Endothelial cell of umbilical vein (primary cell): ENCODE measurements at regions not wholly inside any gene's neighbourhood (a gene's known extent, or its start where the extent isn't known, plus 50 kb on each side); places are given as distances from the start of the nearest gene placed in this dataset.

Source experiments
- BruUV-seq: library from RNA; stranded (reverse); fragments of 400-500 nt; replicated peaks from 2 replicates; lab custom pipeline; 2021; lab: Mats Ljungman, UMichigan
- CTCF ChIA-PET: fragments of 300-600, 350-600 bp; sonication (Branson Sonifier 250); formaldehyde crosslinking; loops from one replicate; lab custom pipeline; 2021; ENCODE audit warnings: antibody characterized with exemption, inconsistent platforms; lab: Charles Lee
- POLR2A ChIA-PET: fragments of 300-600, 350-600 bp; sonication (Branson Sonifier 250); formaldehyde crosslinking; loops from one replicate; lab custom pipeline; 2021; ENCODE audit warnings: antibody characterized with exemption, inconsistent platforms; lab: Charles Lee
- DNase-seq: peaks from one replicate; pipeline ENCODE4 v3.0.0-alpha.2; 2011; ENCODE audit warnings: low read depth, low spot score
- FAIRE-seq: peaks from 2 replicates; lab custom pipeline; 2011; peaks lifted over from hg19 to GRCh38; lab: Jason Lieb, UNC
- H2AFZ ChIP-seq: 2 replicates; pipeline ENCODE4 v1.6.0; 2012; ENCODE audit warnings: low read depth, low read length, control low read depth, inconsistent platforms
- H3K27ac ChIP-seq: 2 replicates; pipeline ENCODE4 v1.5.1; 2011; ENCODE audit warnings: low read depth, mild to moderate bottlenecking, control low read depth, low read length, moderate library complexity; ENCODE audit not compliant: insufficient read depth
- H3K27me3 ChIP-seq, 2 experiments: 2 replicates each; pipeline versions ENCODE4 v1.6.0 to v1.6.1; 2011; ENCODE audit warnings: low read length in 2 of 2, mixed read lengths in 1 of 2; ENCODE audit not compliant: control insufficient read depth in 2 of 2, insufficient read depth in 2 of 2
- H3K36me3 ChIP-seq, 2 experiments: 2 replicates in 1 of 2; 3 replicates in 1 of 2; pipeline ENCODE4 v1.5.1; 2011; ENCODE audit warnings: low read length in 2 of 2, mild to moderate bottlenecking in 1 of 2, moderate library complexity in 1 of 2; ENCODE audit not compliant: control insufficient read depth in 2 of 2, insufficient read depth in 2 of 2; ENCODE audit errors: extremely low read depth in 1 of 2
- H3K4me1 ChIP-seq: 3 replicates; pipeline ENCODE4 v1.5.1; 2011; ENCODE audit warnings: mild to moderate bottlenecking, low read length; ENCODE audit not compliant: control insufficient read depth, insufficient read depth; ENCODE audit errors: extremely low read depth
- H3K4me2 ChIP-seq: 2 replicates; pipeline ENCODE4 v1.6.1; 2011; ENCODE audit warnings: low read length, control low read depth, mixed read lengths; ENCODE audit not compliant: insufficient read depth
- H3K4me3 ChIP-seq, 3 experiments: fragments of 200-600 bp in 1 of 3; sonication (generic), shearing (Covaris generic) in 1 of 3; replicated peaks in 1 of 3; 2 replicates each; pipeline ENCODE4 v1.5.1; 2011 to 2016; ENCODE audit warnings: control low read depth in 3 of 3, low read length in 3 of 3, mild to moderate bottlenecking in 2 of 3, inconsistent platforms in 1 of 3, low read depth in 1 of 3, moderate library complexity in 1 of 3; ENCODE audit not compliant: insufficient read depth in 1 of 3
- H3K79me2 ChIP-seq: 2 replicates; pipeline ENCODE4 v1.6.0; 2012; ENCODE audit warnings: low read length, inconsistent platforms; ENCODE audit not compliant: control insufficient read depth, insufficient read depth
- H3K9ac ChIP-seq: replicated peaks from 2 replicates; pipeline ENCODE3; 2011; ENCODE audit warnings: low read length, control low read depth; ENCODE audit not compliant: insufficient read depth; ENCODE audit errors: extremely low read depth
- H3K9me1 ChIP-seq: replicated peaks from 3 replicates; pipeline ENCODE4 v1.6.0; 2011; ENCODE audit warnings: mild to moderate bottlenecking, low read length; ENCODE audit not compliant: control insufficient read depth, insufficient read depth; ENCODE audit errors: extremely low read depth
- H3K9me3 ChIP-seq: replicated peaks from 2 replicates; pipeline ENCODE4 v1.5.1; 2012; ENCODE audit warnings: low read length, inconsistent platforms; ENCODE audit not compliant: control insufficient read depth, insufficient read depth
- H4K20me1 ChIP-seq: replicated peaks from 2 replicates; pipeline ENCODE3; 2011; ENCODE audit warnings: mild to moderate bottlenecking, low read length; ENCODE audit not compliant: control insufficient read depth, insufficient read depth; ENCODE audit errors: extremely low read depth
- CTCF ChIP-seq, 2 donors: IDR thresholded peaks; 1 replicate in 1 of 2; 2 replicates in 1 of 2; pipeline ENCODE4 v1.5.1; 2011; ENCODE audit warnings: low read length in 2 of 2, mild to moderate bottlenecking in 2 of 2, moderate library complexity in 2 of 2, control low read depth in 1 of 2, inconsistent platforms in 1 of 2, low read depth in 1 of 2; ENCODE audit not compliant: insufficient read depth in 1 of 2; ENCODE audit errors: extremely low read depth in 1 of 2
- EZH2 ChIP-seq: IDR thresholded peaks from 2 replicates; pipeline ENCODE4 v1.6.1; 2012; ENCODE audit warnings: borderline replicate concordance, low read depth, mild to moderate bottlenecking, moderate library complexity, low read length, inconsistent platforms; ENCODE audit not compliant: severe bottlenecking
- FOS ChIP-seq: IDR thresholded peaks from 2 replicates; pipeline ENCODE4 v1.6.1; 2011; ENCODE audit warnings: mild to moderate bottlenecking, low read length, moderate library complexity, borderline replicate concordance; ENCODE audit not compliant: insufficient read depth
- GATA2 ChIP-seq: IDR thresholded peaks from 2 replicates; pipeline ENCODE4 v1.7.0; 2011; ENCODE audit warnings: low read depth, mild to moderate bottlenecking, moderate library complexity, mixed read lengths, low read length; ENCODE audit not compliant: insufficient read length, insufficient read depth
- JUN ChIP-seq: IDR thresholded peaks from 2 replicates; pipeline ENCODE4 v1.6.1; 2011; ENCODE audit warnings: borderline replicate concordance, low read depth; ENCODE audit not compliant: insufficient read length, insufficient read depth
- MAX ChIP-seq: IDR thresholded peaks from 2 replicates; pipeline ENCODE4 v1.6.1; 2011; ENCODE audit not compliant: insufficient read depth, insufficient read length
- MYC ChIP-seq: IDR thresholded peaks from one replicate; pipeline ENCODE4 v1.6.1; 2011; ENCODE audit warnings: mild to moderate bottlenecking, low read depth, low read length
- POLR2A ChIP-seq: IDR thresholded peaks from 2 replicates; pipeline ENCODE4 v1.6.1; 2012; ENCODE audit warnings: low read depth, mild to moderate bottlenecking, control low read depth, low read length
- POLR2AphosphoS5 ChIP-seq: IDR thresholded peaks from 2 replicates; pipeline ENCODE4 v1.6.1; 2012; ENCODE audit warnings: low read depth, mild to moderate bottlenecking, control low read depth, low read length, moderate library complexity; ENCODE audit not compliant: insufficient read depth
- dilution Hi-C: fragments of 300-500 bp; cut with MboI; formaldehyde crosslinking; loops from one replicate; pipeline ENCODE4 v1.15.0; 2019; ENCODE audit warnings: low sequenced_read_pairs; ENCODE audit not compliant: extremely low pct_ligation_motif_present
- intact Hi-C: fragments of 100-400 bp; cut with micrococcal nuclease; formaldehyde crosslinking; loops from one replicate; pipeline ENCODE4 v1.10.0; 2022

DNA sequence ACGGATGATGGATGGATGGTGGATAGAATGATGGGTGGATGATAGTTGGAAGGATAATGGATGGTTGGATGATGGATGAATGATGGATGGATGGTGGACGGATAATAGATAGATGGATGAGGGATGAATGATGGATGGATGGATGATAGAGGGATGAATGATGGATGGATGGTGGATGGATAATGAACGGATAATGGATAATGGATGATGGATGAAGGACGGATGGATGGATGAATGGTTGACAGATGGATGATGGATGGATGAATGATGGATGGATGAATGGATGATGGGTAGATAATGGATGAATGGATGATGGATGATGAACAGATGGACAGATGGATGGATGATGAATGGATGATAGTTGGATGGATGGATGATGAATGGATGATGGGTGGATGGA, 255.1 kb downstream of the NPHP4 start:
- FAIRE-seq (no peak), DNase-seq (no peak)
- no peak overlapping the region for H3K4me2 ChIP-seq
- CTCF ChIA-PET = no interaction called here
- no peaks in the 10 kb centered on the region for H3K36me3 ChIP-seq
- no peak overlapping the region for H2AFZ ChIP-seq
- no peaks in the 10 kb centered on the region for H3K4me1 ChIP-seq
- no TSS peak for BruUV-seq
- no peak for TF ChIP-seq MAX
- no peak for TF ChIP-seq JUN
- no peak for TF ChIP-seq GATA2
- TF ChIP-seq CTCF (IDR thresholded peaks at IDR 0.05; ENCODE audit: extremely low read depth in 1 of 2, insufficient read depth in 1 of 2, low read depth in 1 of 2, low read length in 2 of 2) = no peak
- no peak for TF ChIP-seq MYC
- no peak for TF ChIP-seq EZH2
- no peak for TF ChIP-seq POLR2AphosphoS5
- TF ChIP-seq FOS = no peak
- no peak for TF ChIP-seq POLR2A
- H3K9me1 ChIP-seq = no peaks in the 10 kb centered on the region
- intact Hi-C loops = no loop called here
- H3K27ac ChIP-seq = no peak overlapping the region
- no peak overlapping the region for H3K9ac ChIP-seq
- no peak overlapping the region for H3K4me3 ChIP-seq
- POLR2A ChIA-PET = no interaction called here
- no peaks in the 10 kb centered on the region for H4K20me1 ChIP-seq
- H3K27me3 ChIP-seq = no peaks in the 10 kb centered on the region
- H3K9me3 ChIP-seq = peaks cover 4% of the 10 kb centered on the region
- dilution Hi-C loops = no loop called here
- no peaks in the 10 kb centered on the region for H3K79me2 ChIP-seq
